HCT116 (cell line): ENCODE measurements at regions not wholly inside any gene's neighbourhood (a gene's known extent, or its start where the extent isn't known, plus 50 kb on each side); places are given as distances from the start of the nearest gene placed in this dataset.

ENCODE experiments used
- ATAC-seq: fragments of 200-7000 bp; cut with Tn5 transposase; 2 replicates; pipeline ENCODE4 v1.9.1; 2020; ENCODE audit warnings: mild to moderate bottlenecking, moderate library complexity
- BruUV-seq: library from RNA; stranded (reverse); fragments of 400-500 nt; replicated peaks from 2 replicates; lab custom pipeline; 2021; lab: Mats Ljungman, UMichigan
- CTCF ChIA-PET: fragments of 300-600 bp; sonication (Branson Sonifier 250); formaldehyde crosslinking; loops from one replicate; lab custom pipeline; 2021; ENCODE audit warnings: antibody characterized with exemption; lab: Charles Lee
- POLR2A ChIA-PET: fragments of 300-600, 350-600 bp; sonication (Branson Sonifier 250); formaldehyde crosslinking; loops from one replicate; lab custom pipeline; 2021; ENCODE audit warnings: antibody characterized with exemption; lab: Charles Lee
- RAD21 ChIA-PET, 2 experiments: fragments of 300-600 bp; sonication (Branson Sonifier 250); formaldehyde crosslinking; loops; one replicate each; lab custom pipeline; 2023; ENCODE audit warnings: low total read pairs in 2 of 2; ENCODE audit not compliant: uncharacterized antibody in 2 of 2, unreplicated experiment in 2 of 2, low non-redundant PET in 1 of 2; lab: Charles Lee
- DNase-seq: peaks from one replicate; pipeline ENCODE4 v3.0.0-alpha.2; 2010; ENCODE audit warnings: low read depth, low spot score
- H2AFZ ChIP-seq: fragments of 200-600 bp; shearing (Covaris generic), sonication (generic); 2 replicates; pipeline ENCODE4 v1.6.1; 2017; ENCODE audit warnings: low read depth, mixed run types, mixed read lengths, antibody characterized with exemption, low read length; ENCODE audit not compliant: poor library complexity, severe bottlenecking
- H3K27ac ChIP-seq: 2 replicates; pipeline ENCODE4 v1.5.1; 2012; ENCODE audit warnings: low read depth, low read length
- H3K27me3 ChIP-seq: fragments of 200-600 bp; sonication (generic); 2 replicates; pipeline ENCODE4 v1.6.1; 2016; ENCODE audit warnings: mixed run types, low read length, mixed read lengths; ENCODE audit not compliant: insufficient read depth
- H3K36me3 ChIP-seq, 2 experiments: fragments of 200-500 bp in 1 of 2; fragments of 200-600 bp in 1 of 2; sonication (Bioruptor generic) in 1 of 2; sonication (generic) in 1 of 2; 2 replicates each; pipeline versions ENCODE4 v1.5.1 to v1.6.1; 2014 to 2016; ENCODE audit warnings: low read length in 2 of 2, inconsistent platforms in 1 of 2, mixed read lengths in 1 of 2, mixed run types in 1 of 2; ENCODE audit not compliant: insufficient read depth in 2 of 2, control insufficient read depth in 1 of 2
- H3K4me1 ChIP-seq, 2 experiments: fragments of 200-600 bp in 1 of 2; sonication (generic) in 1 of 2; 2 replicates each; pipeline versions ENCODE4 v1.5.1 to v1.6.1; 2012 to 2017; ENCODE audit warnings: low read length in 2 of 2, inconsistent platforms in 1 of 2, mild to moderate bottlenecking in 1 of 2, mixed read lengths in 1 of 2, mixed run types in 1 of 2, moderate library complexity in 1 of 2; ENCODE audit not compliant: insufficient read depth in 2 of 2, control insufficient read depth in 1 of 2
- H3K4me2 ChIP-seq: fragments of 200-600 bp; sonication (generic); 2 replicates; pipeline ENCODE4 v1.6.1; 2017; ENCODE audit warnings: mixed run types, low read length, mixed read lengths
- H3K4me3 ChIP-seq, 2 experiments: fragments of 200-600 bp in 1 of 2; sonication (generic) in 1 of 2; replicated peaks in 1 of 2; 2 replicates each; pipeline ENCODE4 v1.5.1; 2011 to 2016; ENCODE audit warnings: low read length in 2 of 2, control low read depth in 1 of 2, low read depth in 1 of 2, mild to moderate bottlenecking in 1 of 2, mixed read lengths in 1 of 2, mixed run types in 1 of 2
- H3K79me2 ChIP-seq: fragments of 200-600 bp; sonication (generic); 2 replicates; pipeline ENCODE4 v1.6.1; 2017; ENCODE audit warnings: mild to moderate bottlenecking, mixed run types, low read length, moderate library complexity, mixed read lengths; ENCODE audit not compliant: insufficient read depth
- H3K9ac ChIP-seq: fragments of 200-600 bp; sonication (generic); 2 replicates; pipeline ENCODE4 v1.6.1; 2016; ENCODE audit warnings: low read length, mixed read lengths
- H3K9me2 ChIP-seq: fragments of 200-600 bp; sonication (generic), shearing (Covaris generic); 2 replicates; pipeline ENCODE4 v1.6.1; 2017; ENCODE audit warnings: mixed run types, mild to moderate bottlenecking, moderate library complexity; ENCODE audit not compliant: insufficient read depth
- H3K9me3 ChIP-seq, 2 experiments: fragments of 200-500 bp in 1 of 2; fragments of 200-600 bp in 1 of 2; sonication (Bioruptor generic) in 1 of 2; sonication (generic) in 1 of 2; 2 replicates each; pipeline ENCODE4 v1.6.1; 2014 to 2017; ENCODE audit warnings: low read length in 2 of 2, mixed read lengths in 2 of 2, inconsistent platforms in 1 of 2, low read depth in 1 of 2, mild to moderate bottlenecking in 1 of 2, mixed run types in 1 of 2, moderate library complexity in 1 of 2; ENCODE audit not compliant: control insufficient read depth in 1 of 2, insufficient read depth in 1 of 2
- H4K20me1 ChIP-seq: fragments of 200-600 bp; sonication (generic), shearing (Covaris generic); 2 replicates; pipeline ENCODE4 v1.6.1; 2017; ENCODE audit warnings: mixed run types, mild to moderate bottlenecking, moderate library complexity; ENCODE audit not compliant: insufficient read depth
- CEBPB ChIP-seq: IDR thresholded peaks from 2 replicates; pipeline ENCODE4 v1.6.1; 2012; ENCODE audit warnings: low read depth
- EGR1 ChIP-seq: IDR thresholded peaks from 2 replicates; pipeline ENCODE4 v1.6.1; 2012; ENCODE audit warnings: low read depth
- ELF1 ChIP-seq: IDR thresholded peaks from 2 replicates; pipeline ENCODE4 v1.6.1; 2012; ENCODE audit warnings: low read depth, borderline replicate concordance
- EZH2 ChIP-seq: fragments of 200-600 bp; sonication (generic); IDR thresholded peaks from 2 replicates; pipeline ENCODE4 v1.6.1; 2017; ENCODE audit warnings: antibody characterized with exemption, mixed run types
- EZH2phosphoT487 ChIP-seq: fragments of 200-600 bp; IDR thresholded peaks from 2 replicates; pipeline ENCODE4 v1.6.1; 2018; ENCODE audit warnings: antibody characterized with exemption, borderline replicate concordance
- FOSL1 ChIP-seq: IDR thresholded peaks from 2 replicates; pipeline ENCODE4 v1.6.1; 2012; ENCODE audit warnings: low read depth
- JUND ChIP-seq: IDR thresholded peaks from 2 replicates; pipeline ENCODE4 v1.6.1; 2012
- POLR2A ChIP-seq: IDR thresholded peaks from 2 replicates; pipeline ENCODE4 v1.7.0; 2011; ENCODE audit warnings: borderline replicate concordance; ENCODE audit not compliant: insufficient read depth, insufficient read length; ENCODE audit errors: extremely low read depth
- POLR2AphosphoS5 ChIP-seq: IDR thresholded peaks from 2 replicates; pipeline ENCODE4 v1.6.1; 2011; ENCODE audit warnings: mild to moderate bottlenecking, low read depth, low read length, moderate library complexity
- SIN3A ChIP-seq: IDR thresholded peaks from 2 replicates; pipeline ENCODE4 v1.6.1; 2012; ENCODE audit warnings: low read depth
- SP1 ChIP-seq: IDR thresholded peaks from 2 replicates; pipeline ENCODE4 v1.6.1; 2012; ENCODE audit warnings: low read depth
- TCF7L2 ChIP-seq: IDR thresholded peaks from 2 replicates; pipeline ENCODE4 v1.7.0; 2011; ENCODE audit warnings: borderline replicate concordance, inconsistent platforms; ENCODE audit not compliant: insufficient read depth, insufficient read length; ENCODE audit errors: extremely low read depth
- YY1 ChIP-seq: IDR thresholded peaks from 2 replicates; pipeline ENCODE4 v1.6.1; 2011; ENCODE audit warnings: low read length, low read depth, moderate library complexity, mild to moderate bottlenecking; ENCODE audit not compliant: insufficient replicate concordance; ENCODE audit errors: extremely low read depth
- ZFX ChIP-seq: fragments of 450-650 bp; IDR thresholded peaks from 2 replicates; pipeline ENCODE4 v1.6.1; 2017
- ZNF274 ChIP-seq: fragments of 200-500 bp; sonication (Bioruptor generic); IDR thresholded peaks from 2 replicates; pipeline ENCODE4 v1.6.1; 2014; ENCODE audit warnings: mild to moderate bottlenecking, low read depth, low read length, inconsistent platforms
- intact Hi-C: fragments of 100-400 bp; cut with micrococcal nuclease; formaldehyde crosslinking; loops from 2 replicates; pipeline ENCODE4 v1.10.0; 2022
- TF ChIP-seq, protein P1 (sequence below): IDR thresholded peaks from 2 replicates; pipeline ENCODE4 v1.6.1; 2012; ENCODE audit warnings: low read depth
- TF ChIP-seq, protein P2 (sequence below): IDR thresholded peaks from 2 replicates; pipeline ENCODE4 v1.6.1; 2011; ENCODE audit warnings: mild to moderate bottlenecking, low read length, moderate library complexity; ENCODE audit not compliant: insufficient replicate concordance; ENCODE audit errors: extremely low read depth
- TF ChIP-seq, protein P3 (sequence below): IDR thresholded peaks from 2 replicates; pipeline ENCODE4 v1.6.1; 2012
- TF ChIP-seq, protein P4 (sequence below): IDR thresholded peaks from 2 replicates; pipeline ENCODE4 v1.6.1; 2012

DNA sequence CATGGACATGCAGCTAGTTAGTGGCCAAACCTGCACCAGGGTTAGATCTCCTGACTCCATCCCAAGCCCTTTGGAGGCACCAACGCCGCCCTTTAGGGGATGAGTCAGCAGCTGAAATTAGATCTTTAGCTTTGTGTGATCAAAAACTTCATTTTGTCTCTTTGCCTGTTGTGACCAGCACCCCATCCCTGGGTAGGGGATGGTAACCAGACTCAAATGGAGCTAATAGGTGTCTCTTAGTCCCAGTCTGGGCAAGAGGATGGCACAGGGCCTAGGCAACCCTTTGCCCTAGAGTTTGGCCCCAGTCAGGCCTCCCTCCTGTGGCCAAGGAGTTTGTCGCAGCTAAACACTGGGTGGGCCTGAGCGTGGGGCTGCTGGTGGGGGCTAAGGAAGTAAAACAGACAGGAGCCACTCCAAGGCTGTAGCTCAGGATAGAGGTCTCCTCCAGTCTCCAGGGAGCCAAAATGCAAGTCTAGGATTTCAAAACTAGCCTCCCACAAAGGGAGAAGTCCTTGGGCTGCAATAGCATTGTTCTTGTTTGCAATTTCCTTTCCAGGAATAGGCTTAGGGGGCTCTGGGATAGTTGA lies 105.1 kb downstream of the CPN2 start (continued):
- TF ChIP-seq, protein P1, sequence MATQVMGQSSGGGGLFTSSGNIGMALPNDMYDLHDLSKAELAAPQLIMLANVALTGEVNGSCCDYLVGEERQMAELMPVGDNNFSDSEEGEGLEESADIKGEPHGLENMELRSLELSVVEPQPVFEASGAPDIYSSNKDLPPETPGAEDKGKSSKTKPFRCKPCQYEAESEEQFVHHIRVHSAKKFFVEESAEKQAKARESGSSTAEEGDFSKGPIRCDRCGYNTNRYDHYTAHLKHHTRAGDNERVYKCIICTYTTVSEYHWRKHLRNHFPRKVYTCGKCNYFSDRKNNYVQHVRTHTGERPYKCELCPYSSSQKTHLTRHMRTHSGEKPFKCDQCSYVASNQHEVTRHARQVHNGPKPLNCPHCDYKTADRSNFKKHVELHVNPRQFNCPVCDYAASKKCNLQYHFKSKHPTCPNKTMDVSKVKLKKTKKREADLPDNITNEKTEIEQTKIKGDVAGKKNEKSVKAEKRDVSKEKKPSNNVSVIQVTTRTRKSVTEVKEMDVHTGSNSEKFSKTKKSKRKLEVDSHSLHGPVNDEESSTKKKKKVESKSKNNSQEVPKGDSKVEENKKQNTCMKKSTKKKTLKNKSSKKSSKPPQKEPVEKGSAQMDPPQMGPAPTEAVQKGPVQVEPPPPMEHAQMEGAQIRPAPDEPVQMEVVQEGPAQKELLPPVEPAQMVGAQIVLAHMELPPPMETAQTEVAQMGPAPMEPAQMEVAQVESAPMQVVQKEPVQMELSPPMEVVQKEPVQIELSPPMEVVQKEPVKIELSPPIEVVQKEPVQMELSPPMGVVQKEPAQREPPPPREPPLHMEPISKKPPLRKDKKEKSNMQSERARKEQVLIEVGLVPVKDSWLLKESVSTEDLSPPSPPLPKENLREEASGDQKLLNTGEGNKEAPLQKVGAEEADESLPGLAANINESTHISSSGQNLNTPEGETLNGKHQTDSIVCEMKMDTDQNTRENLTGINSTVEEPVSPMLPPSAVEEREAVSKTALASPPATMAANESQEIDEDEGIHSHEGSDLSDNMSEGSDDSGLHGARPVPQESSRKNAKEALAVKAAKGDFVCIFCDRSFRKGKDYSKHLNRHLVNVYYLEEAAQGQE = no peak
- no peak for TF ChIP-seq FOSL1
- TF ChIP-seq JUND = no peak
- TF ChIP-seq, all 23 proteins: peak for 2

DNA sequence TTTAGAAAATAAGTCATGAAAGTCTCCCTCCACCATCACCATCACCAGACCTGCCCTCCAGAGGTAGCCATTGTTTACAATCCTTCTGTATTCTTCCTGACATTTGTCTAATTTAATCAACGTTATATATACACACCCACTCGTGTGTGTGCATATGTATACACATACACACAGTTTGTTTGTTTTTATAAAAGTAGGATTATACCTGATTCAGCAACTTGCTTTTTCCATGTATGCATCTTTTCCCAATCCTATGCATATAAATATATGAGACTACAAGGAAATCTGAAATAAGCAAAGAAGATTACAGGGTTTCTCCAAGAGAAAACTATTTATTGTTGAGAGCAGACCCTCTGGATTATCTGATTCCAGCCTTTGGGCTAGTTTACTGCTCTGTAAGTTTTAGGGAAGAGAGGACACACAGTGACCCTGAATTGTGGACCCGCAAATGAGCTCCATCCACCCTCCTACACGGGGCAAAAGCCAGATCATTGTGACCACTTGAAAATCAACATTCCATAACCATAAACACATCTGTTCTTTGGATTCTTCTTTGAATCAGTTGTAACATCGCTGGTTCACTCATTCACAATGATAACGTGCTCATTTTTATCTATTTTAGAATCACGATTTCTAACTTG lies 104.3 kb downstream of the CPN2 start:
- no peak for ATAC-seq
- Histone ChIP-seq H3K36me3 (no peaks in the 10 kb centered on the region), H3K9me2 (no peaks in the 10 kb centered on the region), H3K79me2 (no peaks in the 10 kb centered on the region), H3K9me3 (no peaks in the 10 kb centered on the region), H2AFZ (peak overlapping the region; percentile 3), H3K4me2 (no peak overlapping the region), H3K4me3 (no peak overlapping the region), H3K27ac (no peak overlapping the region), H4K20me1 (no peaks in the 10 kb centered on the region), H3K4me1 (peaks cover 5 to 10% of the 10 kb centered on the region in 2 experiments; a peak in 3 of 4 replicates), H3K27me3 (no peaks in the 10 kb centered on the region), H3K9ac (no peak overlapping the region)
- no TSS peak for BruUV-seq
- intact Hi-C loops = no loop called here
- ChIA-PET RAD21 (no interaction called here), POLR2A (no interaction called here), CTCF (no interaction called here)
- no peak for DNase-seq
- TF ChIP-seq ELF1 (no peak), YY1 (no peak), CEBPB (no peak), TCF7L2 (no peak), EZH2phosphoT487 (no peak), JUND (no peak), EGR1 (no peak), ZFX (no peak), SP1 (no peak), FOSL1 (no peak), ZNF274 (no peak), POLR2A (no peak), EZH2 (no peak), SIN3A (no peak), POLR2AphosphoS5 (no peak)
- TF ChIP-seq, protein P2, sequence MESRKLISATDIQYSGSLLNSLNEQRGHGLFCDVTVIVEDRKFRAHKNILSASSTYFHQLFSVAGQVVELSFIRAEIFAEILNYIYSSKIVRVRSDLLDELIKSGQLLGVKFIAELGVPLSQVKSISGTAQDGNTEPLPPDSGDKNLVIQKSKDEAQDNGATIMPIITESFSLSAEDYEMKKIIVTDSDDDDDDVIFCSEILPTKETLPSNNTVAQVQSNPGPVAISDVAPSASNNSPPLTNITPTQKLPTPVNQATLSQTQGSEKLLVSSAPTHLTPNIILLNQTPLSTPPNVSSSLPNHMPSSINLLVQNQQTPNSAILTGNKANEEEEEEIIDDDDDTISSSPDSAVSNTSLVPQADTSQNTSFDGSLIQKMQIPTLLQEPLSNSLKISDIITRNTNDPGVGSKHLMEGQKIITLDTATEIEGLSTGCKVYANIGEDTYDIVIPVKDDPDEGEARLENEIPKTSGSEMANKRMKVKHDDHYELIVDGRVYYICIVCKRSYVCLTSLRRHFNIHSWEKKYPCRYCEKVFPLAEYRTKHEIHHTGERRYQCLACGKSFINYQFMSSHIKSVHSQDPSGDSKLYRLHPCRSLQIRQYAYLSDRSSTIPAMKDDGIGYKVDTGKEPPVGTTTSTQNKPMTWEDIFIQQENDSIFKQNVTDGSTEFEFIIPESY = no peak
- TF ChIP-seq, protein P3, sequence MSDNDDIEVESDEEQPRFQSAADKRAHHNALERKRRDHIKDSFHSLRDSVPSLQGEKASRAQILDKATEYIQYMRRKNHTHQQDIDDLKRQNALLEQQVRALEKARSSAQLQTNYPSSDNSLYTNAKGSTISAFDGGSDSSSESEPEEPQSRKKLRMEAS = no peak
- TF ChIP-seq, protein P4, sequence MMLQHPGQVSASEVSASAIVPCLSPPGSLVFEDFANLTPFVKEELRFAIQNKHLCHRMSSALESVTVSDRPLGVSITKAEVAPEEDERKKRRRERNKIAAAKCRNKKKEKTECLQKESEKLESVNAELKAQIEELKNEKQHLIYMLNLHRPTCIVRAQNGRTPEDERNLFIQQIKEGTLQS = no peak
